HEK293T (cell line): ENCODE measurements at regions not wholly inside any gene's neighbourhood (a gene's known extent, or its start where the extent isn't known, plus 50 kb on each side); places are given as distances from the start of the nearest gene placed in this dataset.

Experiments
- CTCF ChIA-PET: fragments of 350-600 bp; formaldehyde crosslinking; extraction: SDS; loops from one replicate; lab custom pipeline; 2021; ENCODE audit warnings: antibody characterized with exemption, inconsistent platforms; lab: Yijun Ruan, JAX
- POLR2A ChIA-PET: fragments of 350-600 bp; formaldehyde crosslinking; extraction: SDS; loops from one replicate; lab custom pipeline; 2020; ENCODE audit warnings: antibody characterized with exemption, inconsistent platforms; lab: Yijun Ruan, JAX
- DNase-seq: peaks from one replicate; pipeline ENCODE4 v3.0.0; 2012; ENCODE audit warnings: mixed read lengths; ENCODE audit errors: extremely low spot score
- ARNT ChIP-seq: fragments of 450-650 bp; IDR thresholded peaks from 2 replicates; pipeline ENCODE4 v1.6.1; 2017; ENCODE audit warnings: mild to moderate bottlenecking
- BHLHE40 ChIP-seq: fragments of 450-650 bp; IDR thresholded peaks from 2 replicates; pipeline ENCODE4 v1.6.1; 2016; ENCODE audit warnings: mild to moderate bottlenecking, moderate library complexity, borderline replicate concordance
- CTBP1 ChIP-seq: fragments of 450-650 bp; IDR thresholded peaks from 2 replicates; pipeline ENCODE4 v1.6.1; 2016; ENCODE audit warnings: borderline replicate concordance
- ELF4 ChIP-seq: fragments of 450-650 bp; IDR thresholded peaks from 2 replicates; pipeline ENCODE4 v1.6.1; 2017; ENCODE audit warnings: antibody characterized with exemption
- FOXA1 ChIP-seq: fragments of 450-650 bp; IDR thresholded peaks from 2 replicates; pipeline ENCODE4 v1.6.1; 2016; ENCODE audit warnings: mild to moderate bottlenecking
- FOXK2 ChIP-seq: fragments of 450-650 bp; IDR thresholded peaks from 2 replicates; pipeline ENCODE4 v1.6.1; 2016; ENCODE audit warnings: mild to moderate bottlenecking
- FOXM1 ChIP-seq: fragments of 450-650 bp; IDR thresholded peaks from 2 replicates; pipeline ENCODE4 v1.6.1; 2017; ENCODE audit warnings: mild to moderate bottlenecking, borderline replicate concordance
- HDGF ChIP-seq: fragments of 450-650 bp; IDR thresholded peaks from 2 replicates; pipeline ENCODE4 v1.6.1; 2017; ENCODE audit warnings: antibody characterized with exemption, borderline replicate concordance
- L3MBTL2 ChIP-seq: fragments of 450-650 bp; conservative IDR thresholded peaks from 2 replicates; pipeline ENCODE4 v1.6.1; 2016; ENCODE audit warnings: mild to moderate bottlenecking
- LEF1 ChIP-seq: fragments of 450-650 bp; IDR thresholded peaks from 2 replicates; pipeline ENCODE4 v1.6.1; 2017; ENCODE audit warnings: mild to moderate bottlenecking, borderline replicate concordance
- NFRKB ChIP-seq: fragments of 450-650 bp; IDR thresholded peaks from 2 replicates; pipeline ENCODE4 v1.6.1; 2016; ENCODE audit warnings: mild to moderate bottlenecking, moderate library complexity
- PKNOX1 ChIP-seq: fragments of 450-650 bp; IDR thresholded peaks from 2 replicates; pipeline ENCODE4 v1.6.1; 2016
- SP1 ChIP-seq: fragments of 450-650 bp; IDR thresholded peaks from 2 replicates; pipeline ENCODE4 v1.6.1; 2017
- SUZ12 ChIP-seq: fragments of 450-650 bp; IDR thresholded peaks from 2 replicates; pipeline ENCODE4 v1.6.1; 2016; ENCODE audit warnings: mild to moderate bottlenecking
- TARDBP ChIP-seq: fragments of 450-650 bp; IDR thresholded peaks from 2 replicates; pipeline ENCODE4 v1.6.1; 2016
- ZNF384 ChIP-seq: fragments of 450-650 bp; IDR thresholded peaks from 2 replicates; pipeline ENCODE4 v1.6.1; 2016

GRCh38 chr5:174234388-174234787 is 188.9 kb downstream of the NSG2 start:
- DNase-seq = no peak
- ChIA-PET CTCF (no interaction called here), POLR2A (no interaction called here)
- TF ChIP-seq TARDBP (no peak), FOXK2 (no peak), HDGF (no peak), ELF4 (no peak), ARNT (no peak), PKNOX1 (no peak), BHLHE40 (no peak), FOXA1 (no peak), SP1 (no peak), L3MBTL2 (no peak)

GRCh38 chr5:174235221-174236011 is 189.9 kb downstream of the NSG2 start:
- POLR2A ChIA-PET = no interaction called here

GRCh38 chr5:174236070-174236469 is 190.6 kb downstream of the NSG2 start:
- ChIA-PET CTCF (no interaction called here), POLR2A (no interaction called here)
- no peak for DNase-seq
- TF ChIP-seq ARNT (no peak), FOXA1 (no peak), PKNOX1 (no peak), ZNF384 (no peak), CTBP1 (no peak), HDGF (no peak), TARDBP (no peak), ELF4 (no peak), FOXM1 (no peak)

More at GRCh38 chr5:174235221-174236011, 189.9 kb downstream of the NSG2 start:
- CTCF ChIA-PET = no interaction called here
- TF ChIP-seq TARDBP = no peak
- no peak for TF ChIP-seq BHLHE40
- TF ChIP-seq ARNT = no peak
- no peak for TF ChIP-seq FOXK2
- TF ChIP-seq FOXA1 = no peak
- TF ChIP-seq CTBP1 = no peak
- TF ChIP-seq SUZ12 = no peak
- TF ChIP-seq L3MBTL2 = no peak
- TF ChIP-seq ZNF384 = no peak
- no peak for TF ChIP-seq HDGF
- no peak for TF ChIP-seq LEF1
- TF ChIP-seq SP1 = no peak
- TF ChIP-seq FOXM1 = no peak
- no peak for TF ChIP-seq NFRKB
- TF ChIP-seq PKNOX1 = no peak
- no peak for TF ChIP-seq ELF4
- no peak for DNase-seq

GRCh38 chr5:174239718-174240117 is 194.2 kb downstream of the NSG2 start:
- no peak for DNase-seq
- TF ChIP-seq TARDBP (no peak), SUZ12 (no peak)
- CTCF ChIA-PET = no interaction called here
- POLR2A ChIA-PET = no interaction called here

GRCh38 chr5:174242573-174242972 is 197.1 kb downstream of the NSG2 start:
- POLR2A ChIA-PET = no interaction called here
- CTCF ChIA-PET = no interaction called here
- DNase-seq = no peak
- TF ChIP-seq HDGF = no peak

GRCh38 chr5:174243904-174244303 is 198.4 kb downstream of the NSG2 start:
- CTCF ChIA-PET = no interaction called here
- TF ChIP-seq FOXM1 (no peak), PKNOX1 (no peak)
- DNase-seq = no peak
- POLR2A ChIA-PET = no interaction called here
